ENCODE measurements at regions not wholly inside any gene's neighbourhood (a gene's known extent, or its start where the extent isn't known, plus 50 kb on each side); places are given as distances from the start of the nearest gene placed in this dataset.
A peak's percentile ranks its signal among the peaks of the same experiment; 100 is the strongest.

GRCh38 chr10:117445992-117446391, 70.8 kb upstream of the PDZD8 start:
- H3K27ac Mint-ChIP-seq: no peak overlapping the region
- DNase-seq: no peak
- ATAC-seq: no peak
- TF ChIP-seq CTCF (IDR thresholded peaks at IDR 0.05): no peak
- ChIA-PET POLR2A (no interaction called here), CTCF (interaction anchor here (1.0 to 2.3 kb wide), 3 partner anchors 12 to 230 kb away, joined by 4 to 6 read pairs (median 5); no protein-coding TSS in a partner anchor)
- intact Hi-C loops (cut with micrococcal nuclease): no loop called here
- H3K9me3 Mint-ChIP-seq: peaks cover 11% of the 10 kb centered on the region
- H3K4me1 Mint-ChIP-seq (ENCODE audit: low read depth): no peaks in the 10 kb centered on the region
- no peaks in the 10 kb centered on the region for H3K36me3 Mint-ChIP-seq (ENCODE audit: low read depth)
- no peak overlapping the region for H3K4me3 Mint-ChIP-seq
- H3K27me3 Mint-ChIP-seq: peaks cover 22% of the 10 kb centered on the region

- CTCF ChIA-PET: no interaction called here
Observed at GRCh38 chr10:117444497-117445040, 69.3 kb upstream of the PDZD8 start.

GRCh38 chr10:117443686-117444041, 68.4 kb upstream of the PDZD8 start:
- ATAC-seq (no peak), DNase-seq (no peak)
- intact Hi-C loops (cut with micrococcal nuclease): no loop called here
- POLR2A ChIA-PET: no interaction called here
- CTCF ChIA-PET: interaction anchor here (2.2 kb wide), 1 partner anchor 8 kb away, joined by 13 read pairs; no protein-coding TSS in a partner anchor
- Mint-ChIP-seq H3K4me1 (ENCODE audit: low read depth) (no peaks in the 10 kb centered on the region), H3K27ac (no peak overlapping the region), H3K9me3 (peaks cover 11% of the 10 kb centered on the region), H3K4me3 (no peak overlapping the region), H3K36me3 (ENCODE audit: low read depth) (no peaks in the 10 kb centered on the region), H3K27me3 (peaks cover 25% of the 10 kb centered on the region)
- no peak for TF ChIP-seq CTCF (IDR thresholded peaks at IDR 0.05)

More at GRCh38 chr10:117444497-117445040, 69.3 kb upstream of the PDZD8 start:
- H3K4me3 Mint-ChIP-seq: no peak overlapping the region
- H3K27me3 Mint-ChIP-seq: peaks cover 21% of the 10 kb centered on the region
- DNase-seq (no peak), ATAC-seq (no peak)
- H3K4me1 Mint-ChIP-seq (ENCODE audit: low read depth): no peaks in the 10 kb centered on the region
- intact Hi-C loops (cut with micrococcal nuclease): no loop called here
- POLR2A ChIA-PET: no interaction called here
- no peak overlapping the region for H3K27ac Mint-ChIP-seq
- peaks cover 11% of the 10 kb centered on the region for H3K9me3 Mint-ChIP-seq
- no peaks in the 10 kb centered on the region for H3K36me3 Mint-ChIP-seq (ENCODE audit: low read depth)
- no peak for TF ChIP-seq CTCF (IDR thresholded peaks at IDR 0.05)

- DNase-seq (peak; percentile 75), ATAC-seq (peak; percentile 56)
- Mint-ChIP-seq H3K36me3 (ENCODE audit: low read depth) (no peaks in the 10 kb centered on the region), H3K27ac (no peak overlapping the region), H3K4me3 (no peak overlapping the region), H3K4me1 (ENCODE audit: low read depth) (no peaks in the 10 kb centered on the region), H3K9me3 (peaks cover 11% of the 10 kb centered on the region), H3K27me3 (peaks cover 25% of the 10 kb centered on the region)
- peak; percentile 92 for TF ChIP-seq CTCF (IDR thresholded peaks at IDR 0.05)
- ChIA-PET CTCF (interaction anchor here (0.5 to 2.4 kb wide), 24 partner anchors 8 to 876 kb away, joined by 3 to 22 read pairs (median 4); no protein-coding TSS in a partner anchor), POLR2A (no interaction called here)
- intact Hi-C loops (cut with micrococcal nuclease): no loop called here
Observed at GRCh38 chr10:117442944-117443685, 67.9 kb upstream of the PDZD8 start.

GRCh38 chr10:117442521-117442920, 67.3 kb upstream of the PDZD8 start:
- no peak overlapping the region for H3K4me3 Mint-ChIP-seq
- peaks cover 11% of the 10 kb centered on the region for H3K9me3 Mint-ChIP-seq
- no peak for DNase-seq
- H3K27me3 Mint-ChIP-seq: peaks cover 23% of the 10 kb centered on the region
- ChIA-PET CTCF (interaction anchor here (0.7 to 2.4 kb wide), 22 partner anchors 9 to 877 kb away, joined by 3 to 22 read pairs (median 4); no protein-coding TSS in a partner anchor), POLR2A (no interaction called here)
- intact Hi-C loops (cut with micrococcal nuclease): no loop called here
- H3K4me1 Mint-ChIP-seq (ENCODE audit: low read depth): no peaks in the 10 kb centered on the region
- no peak for TF ChIP-seq CTCF (IDR thresholded peaks at IDR 0.05)
- ATAC-seq: no peak
- no peak overlapping the region for H3K27ac Mint-ChIP-seq
- H3K36me3 Mint-ChIP-seq (ENCODE audit: low read depth): no peaks in the 10 kb centered on the region

Measured in activated CD8-positive, alpha-beta T cell treated with anti-CD3 and anti-CD28 coated beads for 36 hours (primary cell).